ENCODE measurements at regions not wholly inside any gene's neighbourhood (a gene's known extent, or its start where the extent isn't known, plus 50 kb on each side); places are given as distances from the start of the nearest gene placed in this dataset.

DNA sequence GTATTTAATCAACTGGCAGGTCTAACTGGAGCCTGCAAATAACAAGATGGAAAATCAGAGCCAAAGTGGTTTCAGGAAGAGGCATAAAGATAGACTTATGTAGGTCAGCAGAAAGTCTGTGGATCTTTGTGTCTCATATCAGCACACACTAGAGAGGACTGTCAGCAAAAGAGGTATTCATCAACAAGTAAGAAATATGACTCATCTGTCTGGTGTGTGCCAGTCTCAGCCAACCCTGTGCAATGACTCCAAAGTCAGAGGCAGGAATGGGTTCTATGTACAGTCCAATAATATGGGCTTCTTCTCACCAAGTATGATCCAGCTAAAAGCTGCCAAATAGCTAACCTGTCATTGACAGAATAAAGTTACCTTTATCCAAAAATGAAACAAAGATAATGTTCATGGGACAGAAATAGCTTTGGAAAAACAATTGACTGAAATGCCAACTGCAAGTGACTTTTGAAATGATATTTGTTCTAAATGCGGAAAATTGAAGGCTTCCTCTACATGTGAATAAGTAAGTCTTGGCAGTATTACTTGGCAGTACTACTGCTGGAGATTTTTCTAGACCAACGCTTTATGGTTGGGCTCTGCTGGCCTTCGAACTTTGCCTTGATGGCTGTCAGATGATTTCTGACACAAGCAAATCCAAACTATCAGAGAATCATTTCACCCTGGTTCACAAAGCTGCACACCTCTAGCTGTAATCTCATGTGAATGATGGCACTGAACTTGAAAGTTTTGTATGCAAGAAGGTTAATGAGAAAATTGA, 272.3 kb upstream of the SEMA3C start:
- H3K27ac ChIP-seq (ENCODE audit: low read depth, low read length), result no peak overlapping the region
- no peak overlapping the region for H3K4ac ChIP-seq (replicated peaks; ENCODE audit: insufficient read length, low read depth, low read length)
- no peak overlapping the region for H2BK15ac ChIP-seq (ENCODE audit: low read length)
- H2BK12ac ChIP-seq (ENCODE audit: low read depth, low read length), result no peak overlapping the region
- H3K23ac ChIP-seq (ENCODE audit: insufficient read length), result no peak overlapping the region
- no peak overlapping the region for H3K56ac ChIP-seq (replicated peaks; ENCODE audit: insufficient read length, low read depth, low read length)
- FAIRE-seq, result no peak
- no peaks in the 10 kb centered on the region for H3K79me1 ChIP-seq (ENCODE audit: low read depth, low read length)
- 82% methylated on average over 3 of the region's 3 CpGs; no CpG with 5 or more reads in 1 of the 2 experiments for WGBS, 2 experiments (ENCODE audit: extremely low coverage in 1 of 2, insufficient coverage in 1 of 2, insufficient read length in 1 of 2, insufficient replicate concordance in 2 of 2, low coverage in 1 of 2, low lambda C conversion rate in 2 of 2, missing lambda C conversion rate in 1 of 2)
- H3K14ac ChIP-seq (ENCODE audit: insufficient read length), result no peak overlapping the region
- H2AFZ ChIP-seq (ENCODE audit: low read length), result no peak overlapping the region
- H3K23me2 ChIP-seq (ENCODE audit: low read depth, low read length), result no peaks in the 10 kb centered on the region; the same call in 1 of the 2 replicates
- no peaks in the 10 kb centered on the region for H4K20me1 ChIP-seq (replicated peaks in 1 of 2; ENCODE audit: control insufficient read depth in 1 of 2, insufficient read depth in 2 of 2, low read length in 2 of 2)
- H3K4me3 ChIP-seq (ENCODE audit: extremely low read depth in 1 of 4, insufficient read depth in 2 of 4, low read depth in 3 of 4, low read length in 4 of 4), result no peak overlapping the region
- H3K79me2 ChIP-seq (ENCODE audit: control insufficient read depth in 1 of 2, insufficient read depth in 2 of 2, low read length in 2 of 2), result no peaks in the 10 kb centered on the region
- no peak overlapping the region for H4K91ac ChIP-seq (replicated peaks; ENCODE audit: insufficient read length, low read length)
- H3K18ac ChIP-seq (ENCODE audit: extremely low read depth, low read length), result no peak overlapping the region
- H3K9me3 ChIP-seq (ENCODE audit: insufficient read depth in 2 of 2, low read depth in 1 of 2, low read length in 1 of 2), result no peaks in the 10 kb centered on the region
- H3K36me3 ChIP-seq (ENCODE audit: control insufficient read depth in 2 of 4, insufficient read depth in 4 of 4, low read length in 3 of 4), result no peaks in the 10 kb centered on the region
- H2BK120ac ChIP-seq (replicated peaks; ENCODE audit: low read depth, low read length), result no peak overlapping the region
- no peak overlapping the region for H2AK5ac ChIP-seq (ENCODE audit: low read depth, low read length)
- H4K8ac ChIP-seq (ENCODE audit: extremely low read depth, insufficient read depth, low read length), result no peak overlapping the region
- H3K27me3 ChIP-seq (replicated peaks in 1 of 4; ENCODE audit: control insufficient read depth in 3 of 4, extremely low read depth in 1 of 4, insufficient read depth in 3 of 4, low read length in 3 of 4), result no peaks in the 10 kb centered on the region
- TF ChIP-seq POLR2AphosphoS5 (IDR thresholded peaks at IDR 0.05; ENCODE audit: low read depth, low read length) (no peak), CTCF (IDR thresholded peaks at IDR 0.05; ENCODE audit: control extremely low read depth in 1 of 3, insufficient read depth in 1 of 3, low read depth in 1 of 3, low read length in 3 of 3) (no peak)
- H3K4me2 ChIP-seq (ENCODE audit: insufficient read depth in 1 of 2, low read depth in 2 of 2, low read length in 2 of 2), result no peak overlapping the region
- H2BK20ac ChIP-seq (ENCODE audit: low read length), result no peak overlapping the region
- no peak overlapping the region for H4K5ac ChIP-seq (ENCODE audit: insufficient read length, low read depth, low read length)
- DNase-seq (ENCODE audit: low read depth in 1 of 2, low spot score in 2 of 2), result no peak
- no peak overlapping the region for H2BK5ac ChIP-seq (ENCODE audit: low read depth, low read length)
- H3K9ac ChIP-seq (replicated peaks in 1 of 4; ENCODE audit: extremely low read depth in 1 of 4, low read depth in 3 of 4, low read length in 3 of 4), result no peak overlapping the region
- ChIA-PET CTCF (ENCODE audit: partially characterized antibody) (interaction anchor here (1.4 kb wide), 1 partner anchor 279 kb away, joined by 3 read pairs; no protein-coding TSS in a partner anchor), POLR2A (ENCODE audit: partially characterized antibody) (no interaction called here)
- H3K4me1 ChIP-seq (replicated peaks in 1 of 4; ENCODE audit: control insufficient read depth in 3 of 4, insufficient read depth in 4 of 4, low read length in 3 of 4), result no peaks in the 10 kb centered on the region
